HL-60 (cell line): ENCODE measurements at regions not wholly inside any gene's neighbourhood (a gene's known extent, or its start where the extent isn't known, plus 50 kb on each side); places are given as distances from the start of the nearest gene placed in this dataset.
A peak's percentile ranks its signal among the peaks of the same experiment; 100 is the strongest.
"Not testable (repeated sequence)": the region's sequence is repeated elsewhere in the genome, so short reads cannot be mapped to it uniquely, and the experiment has no call there.

Source experiments
- DNase-seq, 2 experiments: peaks; one replicate each; pipeline ENCODE4 v3.0.0-alpha.2; 2010 to 2020; ENCODE audit warnings: low read depth in 1 of 2, low spot score in 1 of 2
- H3K27ac ChIP-seq: fragments of 250-450 bp; sonication (Bioruptor Pico); replicated peaks from 2 replicates; pipeline ENCODE4 v1.5.1; 2020; ENCODE audit warnings: mild to moderate bottlenecking, moderate library complexity
- H3K27me3 ChIP-seq: fragments of 250-450 bp; sonication (Bioruptor Pico); 2 replicates; pipeline ENCODE4 v1.5.1; 2021; ENCODE audit warnings: mild to moderate bottlenecking, moderate library complexity; ENCODE audit not compliant: insufficient read depth, poor library complexity, severe bottlenecking
- H3K4me3 ChIP-seq: replicated peaks from 2 replicates; pipeline ENCODE4 v1.5.1; 2011; ENCODE audit warnings: mild to moderate bottlenecking, control low read depth, low read length; ENCODE audit not compliant: insufficient read depth
- GABPA ChIP-seq: IDR thresholded peaks from 2 replicates; pipeline ENCODE4 v1.6.1; 2012; ENCODE audit warnings: low read depth
- POLR2AphosphoS5 ChIP-seq: IDR thresholded peaks from 2 replicates; pipeline ENCODE4 v1.6.1; 2012; ENCODE audit warnings: low read depth
- SPI1 ChIP-seq: IDR thresholded peaks from 2 replicates; pipeline ENCODE4 v1.6.1; 2012; ENCODE audit warnings: low read depth, mild to moderate bottlenecking, borderline replicate concordance
- TF ChIP-seq, protein P1 (sequence below): IDR thresholded peaks from 2 replicates; pipeline ENCODE4 v1.6.1; 2012; ENCODE audit warnings: low read depth; ENCODE audit not compliant: insufficient replicate concordance
- TF ChIP-seq, protein P2 (sequence below): IDR thresholded peaks from one replicate; pipeline ENCODE4 v1.5.1; 2011; ENCODE audit warnings: low read length, control low read depth, inconsistent platforms; ENCODE audit not compliant: insufficient read depth

DNA sequence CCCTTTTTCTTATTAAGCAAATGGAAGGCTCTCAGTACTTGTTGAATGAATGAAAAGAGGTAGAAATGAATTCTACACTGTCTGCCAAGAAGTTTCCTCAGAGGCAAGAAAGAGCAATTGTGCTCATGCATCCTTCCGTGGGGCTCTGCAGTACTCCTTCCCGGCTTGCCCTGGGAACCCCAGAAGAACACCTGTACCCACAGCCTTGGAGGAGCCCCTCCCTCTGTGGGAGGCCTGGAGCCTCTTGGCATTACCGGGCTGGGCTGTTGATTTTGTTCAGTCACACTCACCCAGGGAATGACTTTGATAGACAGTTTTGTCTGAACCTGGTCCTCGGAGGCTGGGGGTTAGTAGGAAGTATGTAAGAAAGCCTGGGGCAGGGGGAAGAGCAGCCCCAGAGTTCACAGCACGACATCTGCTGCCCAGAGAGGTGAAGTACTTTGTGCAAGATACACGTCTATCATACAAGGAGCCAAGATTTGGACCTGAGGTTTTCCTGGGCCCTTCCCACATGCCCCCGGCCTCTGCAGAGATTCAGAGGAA, 134.8 kb upstream of the GDF10 start:
- DNase-seq = no peak
- Histone ChIP-seq H3K4me3 (peak overlapping the region; percentile 9; the same call in 1 of the 2 replicates), H3K27ac (peak overlapping the region; percentile 69)

DNA sequence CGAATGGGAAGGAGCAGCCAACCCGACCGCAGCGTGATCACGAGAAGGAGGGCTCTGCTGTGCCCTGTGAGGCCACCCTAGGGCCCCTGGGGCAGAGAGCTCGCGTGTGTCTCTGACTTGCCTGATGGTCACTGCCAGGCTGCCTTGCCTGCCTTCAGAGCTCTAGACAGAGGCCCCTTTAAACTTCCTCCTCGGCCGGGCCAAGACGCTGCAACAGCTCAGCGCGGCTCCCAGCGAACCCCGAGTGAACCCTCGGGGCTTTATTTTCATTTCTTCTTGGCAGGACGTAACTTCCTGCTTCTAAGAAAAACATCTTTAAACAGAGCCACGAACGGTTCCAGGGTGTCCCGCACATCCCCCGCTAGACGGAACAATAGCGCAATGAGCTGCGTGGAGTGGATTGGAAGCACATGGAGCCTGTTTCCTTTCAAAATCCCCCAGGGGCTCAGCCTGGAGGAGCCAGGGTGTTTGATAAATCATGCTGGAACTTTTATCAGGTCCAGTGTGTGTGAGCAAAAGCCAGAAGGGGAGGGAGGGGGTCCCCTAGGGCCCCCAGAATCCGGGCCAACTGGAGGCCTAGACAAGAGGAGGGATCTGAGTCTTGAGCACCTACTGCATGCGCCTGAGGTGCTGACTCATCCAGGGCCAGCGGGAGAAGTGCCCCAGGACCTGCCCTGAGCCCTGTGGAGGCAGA, 134.1 kb upstream of the GDF10 start:
- H3K27ac ChIP-seq = peak overlapping the region; percentile 69
- H3K4me3 ChIP-seq = peak overlapping the region; percentile 9; the same call in 1 of the 2 replicates
- DNase-seq = peak; percentile 56 to 78
- TF ChIP-seq GABPA (no peak), POLR2AphosphoS5 (no peak), SPI1 (no peak)
- TF ChIP-seq, protein P1, sequence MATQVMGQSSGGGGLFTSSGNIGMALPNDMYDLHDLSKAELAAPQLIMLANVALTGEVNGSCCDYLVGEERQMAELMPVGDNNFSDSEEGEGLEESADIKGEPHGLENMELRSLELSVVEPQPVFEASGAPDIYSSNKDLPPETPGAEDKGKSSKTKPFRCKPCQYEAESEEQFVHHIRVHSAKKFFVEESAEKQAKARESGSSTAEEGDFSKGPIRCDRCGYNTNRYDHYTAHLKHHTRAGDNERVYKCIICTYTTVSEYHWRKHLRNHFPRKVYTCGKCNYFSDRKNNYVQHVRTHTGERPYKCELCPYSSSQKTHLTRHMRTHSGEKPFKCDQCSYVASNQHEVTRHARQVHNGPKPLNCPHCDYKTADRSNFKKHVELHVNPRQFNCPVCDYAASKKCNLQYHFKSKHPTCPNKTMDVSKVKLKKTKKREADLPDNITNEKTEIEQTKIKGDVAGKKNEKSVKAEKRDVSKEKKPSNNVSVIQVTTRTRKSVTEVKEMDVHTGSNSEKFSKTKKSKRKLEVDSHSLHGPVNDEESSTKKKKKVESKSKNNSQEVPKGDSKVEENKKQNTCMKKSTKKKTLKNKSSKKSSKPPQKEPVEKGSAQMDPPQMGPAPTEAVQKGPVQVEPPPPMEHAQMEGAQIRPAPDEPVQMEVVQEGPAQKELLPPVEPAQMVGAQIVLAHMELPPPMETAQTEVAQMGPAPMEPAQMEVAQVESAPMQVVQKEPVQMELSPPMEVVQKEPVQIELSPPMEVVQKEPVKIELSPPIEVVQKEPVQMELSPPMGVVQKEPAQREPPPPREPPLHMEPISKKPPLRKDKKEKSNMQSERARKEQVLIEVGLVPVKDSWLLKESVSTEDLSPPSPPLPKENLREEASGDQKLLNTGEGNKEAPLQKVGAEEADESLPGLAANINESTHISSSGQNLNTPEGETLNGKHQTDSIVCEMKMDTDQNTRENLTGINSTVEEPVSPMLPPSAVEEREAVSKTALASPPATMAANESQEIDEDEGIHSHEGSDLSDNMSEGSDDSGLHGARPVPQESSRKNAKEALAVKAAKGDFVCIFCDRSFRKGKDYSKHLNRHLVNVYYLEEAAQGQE = no peak
- TF ChIP-seq, protein P2, sequence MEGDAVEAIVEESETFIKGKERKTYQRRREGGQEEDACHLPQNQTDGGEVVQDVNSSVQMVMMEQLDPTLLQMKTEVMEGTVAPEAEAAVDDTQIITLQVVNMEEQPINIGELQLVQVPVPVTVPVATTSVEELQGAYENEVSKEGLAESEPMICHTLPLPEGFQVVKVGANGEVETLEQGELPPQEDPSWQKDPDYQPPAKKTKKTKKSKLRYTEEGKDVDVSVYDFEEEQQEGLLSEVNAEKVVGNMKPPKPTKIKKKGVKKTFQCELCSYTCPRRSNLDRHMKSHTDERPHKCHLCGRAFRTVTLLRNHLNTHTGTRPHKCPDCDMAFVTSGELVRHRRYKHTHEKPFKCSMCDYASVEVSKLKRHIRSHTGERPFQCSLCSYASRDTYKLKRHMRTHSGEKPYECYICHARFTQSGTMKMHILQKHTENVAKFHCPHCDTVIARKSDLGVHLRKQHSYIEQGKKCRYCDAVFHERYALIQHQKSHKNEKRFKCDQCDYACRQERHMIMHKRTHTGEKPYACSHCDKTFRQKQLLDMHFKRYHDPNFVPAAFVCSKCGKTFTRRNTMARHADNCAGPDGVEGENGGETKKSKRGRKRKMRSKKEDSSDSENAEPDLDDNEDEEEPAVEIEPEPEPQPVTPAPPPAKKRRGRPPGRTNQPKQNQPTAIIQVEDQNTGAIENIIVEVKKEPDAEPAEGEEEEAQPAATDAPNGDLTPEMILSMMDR = no peak
- H3K27me3 ChIP-seq = no peaks in the 10 kb centered on the region

More for the DNA sequence above, 134.8 kb upstream of the GDF10 start:
- no peaks in the 10 kb centered on the region for H3K27me3 ChIP-seq
- TF ChIP-seq POLR2AphosphoS5 (no peak), SPI1 (no peak), GABPA (no peak)
- TF ChIP-seq, protein P2 = no peak
- TF ChIP-seq, protein P1 = no peak

DNA sequence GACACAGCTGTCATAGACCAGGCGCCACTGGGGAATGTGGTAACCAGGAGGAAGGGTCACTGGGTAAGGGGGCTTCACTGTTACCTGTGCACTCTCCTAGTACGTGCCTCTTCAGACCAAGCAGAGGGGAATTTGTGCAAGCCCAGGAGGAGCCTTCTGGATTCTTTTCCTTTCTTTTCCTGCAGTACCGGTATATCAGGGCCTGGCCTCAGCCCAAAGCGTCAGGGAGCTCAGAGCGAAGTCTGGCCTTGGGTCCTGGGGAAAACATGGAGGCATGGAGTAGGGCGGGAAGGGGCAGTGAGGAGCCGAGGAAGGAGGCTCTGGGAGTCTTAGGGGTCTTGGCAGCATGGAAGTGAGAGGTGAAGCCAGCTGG, 133.6 kb upstream of the GDF10 start:
- DNase-seq = no peak
- Histone ChIP-seq H3K27me3 (no peaks in the 10 kb centered on the region), H3K27ac (peak overlapping the region; percentile 69), H3K4me3 (no peak overlapping the region)
- TF ChIP-seq GABPA (no peak), SPI1 (no peak), POLR2AphosphoS5 (no peak)
- TF ChIP-seq, protein P2 = no peak
- TF ChIP-seq, protein P1 = no peak

DNA sequence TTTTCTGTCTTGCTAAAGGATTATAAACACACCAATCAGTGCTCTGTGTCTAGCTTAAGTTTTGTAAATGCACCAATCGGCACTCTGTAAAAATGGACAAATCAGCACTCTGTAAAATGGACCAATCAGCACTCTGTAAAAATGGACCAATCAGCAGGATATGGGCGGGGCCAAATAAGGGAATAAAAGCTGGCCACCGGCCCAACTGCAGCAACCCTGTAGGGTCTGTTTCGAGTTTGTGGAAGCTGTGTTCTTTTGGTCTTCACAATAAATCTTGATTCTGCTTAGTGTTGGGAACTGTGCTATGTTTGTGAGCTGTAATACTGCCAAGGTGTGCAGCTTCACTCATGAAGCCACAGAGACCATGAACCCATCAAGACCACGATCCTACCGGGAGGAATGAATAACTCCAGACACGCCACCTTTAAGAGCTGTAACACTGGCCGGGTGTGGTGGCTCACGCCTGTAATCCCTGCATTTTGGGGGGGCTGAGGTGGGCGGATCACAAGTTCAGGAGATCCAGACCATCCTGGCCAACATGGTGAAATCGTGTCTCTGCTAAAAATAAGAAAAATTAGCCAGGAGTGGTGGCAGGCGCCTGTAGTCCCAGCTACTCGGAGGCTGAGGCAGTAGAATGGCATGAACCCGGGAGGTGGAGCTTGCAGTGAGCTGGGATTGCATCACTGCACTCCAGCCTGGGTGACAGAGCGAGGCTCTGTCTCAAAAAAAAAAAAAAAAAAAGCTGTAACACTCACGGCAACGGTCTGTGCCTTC, 133.0 kb upstream of the GDF10 start:
- peak overlapping the region; percentile 47 for H3K27ac ChIP-seq
- H3K4me3 ChIP-seq, H3K27me3 ChIP-seq: not testable (repeated sequence)
- peak in 1 of 2 experiments; percentile 73 for DNase-seq
